ENCODE measurements at regions not wholly inside any gene's neighbourhood (a gene's known extent, or its start where the extent isn't known, plus 50 kb on each side); places are given as distances from the start of the nearest gene placed in this dataset.

DNA sequence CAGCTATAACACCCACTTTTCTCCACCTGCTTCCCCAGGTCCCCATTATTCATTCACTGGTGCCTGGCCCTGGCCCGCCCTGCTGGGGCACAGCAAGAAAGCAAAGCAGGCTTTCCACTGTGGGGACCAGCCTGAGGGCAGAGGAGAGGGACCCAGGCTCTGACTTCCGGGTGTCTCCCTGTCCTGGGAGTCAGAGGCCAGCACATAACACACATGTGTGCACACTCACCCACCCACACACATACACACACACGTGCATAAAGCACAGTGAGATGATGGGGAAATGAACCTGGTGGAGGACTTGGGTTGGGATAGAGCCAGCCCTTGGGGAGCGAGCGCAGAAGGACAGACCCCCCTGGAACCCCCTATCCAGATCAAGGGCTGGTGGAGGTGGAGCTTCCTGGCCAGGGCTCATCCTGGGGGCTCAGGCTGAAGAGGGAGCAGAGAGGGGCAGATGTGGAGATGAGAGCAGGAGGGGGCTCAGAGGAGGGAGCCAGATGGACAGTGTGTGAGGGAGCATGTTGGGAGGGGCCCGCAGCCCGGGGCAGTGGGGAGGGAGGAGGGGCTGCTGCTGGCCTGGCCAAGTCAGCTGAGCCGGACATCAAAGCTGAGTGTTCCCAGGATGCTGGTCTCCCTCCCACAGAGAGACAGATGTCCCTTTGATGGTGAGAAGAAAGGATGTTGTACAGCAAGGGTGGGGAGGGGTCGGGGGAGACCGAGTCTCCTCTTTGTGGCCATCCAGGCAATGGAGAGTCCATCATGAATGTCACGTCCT lies 78.2 kb downstream of the LINGO1 start:
- intact Hi-C loops (cut with micrococcal nuclease) (no loop called here), in situ Hi-C loops (cut with MboI) (no loop called here)
- Histone ChIP-seq H3K9me1 (ENCODE audit: control insufficient read depth, insufficient read depth, low read length) (no peaks in the 10 kb centered on the region), H3K9ac (ENCODE audit: insufficient read depth in 1 of 2, low read depth in 2 of 2, low read length in 2 of 2) (no peak overlapping the region), H2AFZ (ENCODE audit: low read depth, low read length) (no peak overlapping the region), H3K27ac (ENCODE audit: extremely low read depth, low read depth, low read length) (no peak overlapping the region), H3K79me2 (ENCODE audit: control insufficient read depth, insufficient read depth, low read length) (no peaks in the 10 kb centered on the region), H3K27me3 (ENCODE audit: control insufficient read depth in 2 of 2, insufficient read depth in 2 of 2, low read length in 2 of 2) (peaks cover 0 to 17% of the 10 kb centered on the region in 2 experiments; a peak in 3 of 5 replicates), H3K4me2 (ENCODE audit: insufficient read depth, low read length) (no peak overlapping the region), H3K4me3 (no peak overlapping the region), H3K4me1 (replicated peaks in 1 of 2; ENCODE audit: control insufficient read depth in 2 of 2, insufficient read depth in 2 of 2, low read length in 2 of 2) (peaks cover 5 to 13% of the 10 kb centered on the region in 2 experiments; a peak in 4 of 5 replicates), H3K36me3 (ENCODE audit: control insufficient read depth, insufficient read depth, low read length) (no peaks in the 10 kb centered on the region), H4K20me1 (replicated peaks; ENCODE audit: control insufficient read depth, insufficient read depth, low read length) (0 out of 2 replicates have a peak, but pooled peaks cover 7% of the 10 kb centered on the region), H3K9me3 (replicated peaks; ENCODE audit: control insufficient read depth, insufficient read depth, low read depth, low read length) (no peaks in the 10 kb centered on the region)
- ChIA-PET CTCF (ENCODE audit: low intra/inter-chr PET ratio) (no interaction called here), POLR2A (interaction anchor here (0.6 kb wide), 1 partner anchor 110 kb away, joined by 3 read pairs; no protein-coding TSS in a partner anchor)
- no peak for ATAC-seq
- DNase-seq (ENCODE audit: extremely low read depth in 1 of 4, low spot score in 3 of 4): no peak
- FAIRE-seq: no peak
- BruUV-seq (replicated peaks): no TSS peak
- WGBS (ENCODE audit: insufficient coverage, low coverage, missing lambda C conversion rate): 29% methylated on average over 6 of the region's 11 CpGs
- TF ChIP-seq POLR2H (tag; IDR thresholded peaks at IDR 0.05; ENCODE audit: low read depth) (no peak), ARNT (IDR thresholded peaks at IDR 0.05) (no peak), ZNF830 (CRISPR knock-in tag; IDR thresholded peaks at IDR 0.05) (no peak), RBFOX2 (IDR thresholded peaks at IDR 0.05; ENCODE audit: low read depth, low read length) (no peak), ZNF282 (CRISPR knock-in tag; IDR thresholded peaks at IDR 0.05) (no peak), ZNF316 (IDR thresholded peaks at IDR 0.05) (no peak), U2AF1 (optimal IDR thresholded peaks at IDR 0.05; ENCODE audit: low read depth, low read length) (no peak), NR2C1 (IDR thresholded peaks at IDR 0.05) (no peak), NR2C1 (tag; IDR thresholded peaks at IDR 0.05) (no peak)
- TF ChIP-seq, protein P1, sequence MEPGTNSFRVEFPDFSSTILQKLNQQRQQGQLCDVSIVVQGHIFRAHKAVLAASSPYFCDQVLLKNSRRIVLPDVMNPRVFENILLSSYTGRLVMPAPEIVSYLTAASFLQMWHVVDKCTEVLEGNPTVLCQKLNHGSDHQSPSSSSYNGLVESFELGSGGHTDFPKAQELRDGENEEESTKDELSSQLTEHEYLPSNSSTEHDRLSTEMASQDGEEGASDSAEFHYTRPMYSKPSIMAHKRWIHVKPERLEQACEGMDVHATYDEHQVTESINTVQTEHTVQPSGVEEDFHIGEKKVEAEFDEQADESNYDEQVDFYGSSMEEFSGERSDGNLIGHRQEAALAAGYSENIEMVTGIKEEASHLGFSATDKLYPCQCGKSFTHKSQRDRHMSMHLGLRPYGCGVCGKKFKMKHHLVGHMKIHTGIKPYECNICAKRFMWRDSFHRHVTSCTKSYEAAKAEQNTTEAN (CRISPR knock-in tag; IDR thresholded peaks at IDR 0.05): no peak
- TF ChIP-seq, protein P2, sequence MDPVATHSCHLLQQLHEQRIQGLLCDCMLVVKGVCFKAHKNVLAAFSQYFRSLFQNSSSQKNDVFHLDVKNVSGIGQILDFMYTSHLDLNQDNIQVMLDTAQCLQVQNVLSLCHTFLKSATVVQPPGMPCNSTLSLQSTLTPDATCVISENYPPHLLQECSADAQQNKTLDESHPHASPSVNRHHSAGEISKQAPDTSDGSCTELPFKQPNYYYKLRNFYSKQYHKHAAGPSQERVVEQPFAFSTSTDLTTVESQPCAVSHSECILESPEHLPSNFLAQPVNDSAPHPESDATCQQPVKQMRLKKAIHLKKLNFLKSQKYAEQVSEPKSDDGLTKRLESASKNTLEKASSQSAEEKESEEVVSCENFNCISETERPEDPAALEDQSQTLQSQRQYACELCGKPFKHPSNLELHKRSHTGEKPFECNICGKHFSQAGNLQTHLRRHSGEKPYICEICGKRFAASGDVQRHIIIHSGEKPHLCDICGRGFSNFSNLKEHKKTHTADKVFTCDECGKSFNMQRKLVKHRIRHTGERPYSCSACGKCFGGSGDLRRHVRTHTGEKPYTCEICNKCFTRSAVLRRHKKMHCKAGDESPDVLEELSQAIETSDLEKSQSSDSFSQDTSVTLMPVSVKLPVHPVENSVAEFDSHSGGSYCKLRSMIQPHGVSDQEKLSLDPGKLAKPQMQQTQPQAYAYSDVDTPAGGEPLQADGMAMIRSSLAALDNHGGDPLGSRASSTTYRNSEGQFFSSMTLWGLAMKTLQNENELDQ (CRISPR knock-in tag; IDR thresholded peaks at IDR 0.05; ENCODE audit: borderline replicate concordance): no peak
- TF ChIP-seq, protein P3, sequence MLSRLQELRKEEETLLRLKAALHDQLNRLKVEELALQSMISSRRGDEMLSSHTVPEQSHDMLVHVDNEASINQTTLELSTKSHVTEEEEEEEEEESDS (CRISPR knock-in tag; IDR thresholded peaks at IDR 0.05): no peak
- TF ChIP-seq, protein P4, sequence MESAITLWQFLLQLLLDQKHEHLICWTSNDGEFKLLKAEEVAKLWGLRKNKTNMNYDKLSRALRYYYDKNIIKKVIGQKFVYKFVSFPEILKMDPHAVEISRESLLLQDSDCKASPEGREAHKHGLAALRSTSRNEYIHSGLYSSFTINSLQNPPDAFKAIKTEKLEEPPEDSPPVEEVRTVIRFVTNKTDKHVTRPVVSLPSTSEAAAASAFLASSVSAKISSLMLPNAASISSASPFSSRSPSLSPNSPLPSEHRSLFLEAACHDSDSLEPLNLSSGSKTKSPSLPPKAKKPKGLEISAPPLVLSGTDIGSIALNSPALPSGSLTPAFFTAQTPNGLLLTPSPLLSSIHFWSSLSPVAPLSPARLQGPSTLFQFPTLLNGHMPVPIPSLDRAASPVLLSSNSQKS (CRISPR knock-in tag; IDR thresholded peaks at IDR 0.05): no peak
- TF ChIP-seq, protein P5, sequence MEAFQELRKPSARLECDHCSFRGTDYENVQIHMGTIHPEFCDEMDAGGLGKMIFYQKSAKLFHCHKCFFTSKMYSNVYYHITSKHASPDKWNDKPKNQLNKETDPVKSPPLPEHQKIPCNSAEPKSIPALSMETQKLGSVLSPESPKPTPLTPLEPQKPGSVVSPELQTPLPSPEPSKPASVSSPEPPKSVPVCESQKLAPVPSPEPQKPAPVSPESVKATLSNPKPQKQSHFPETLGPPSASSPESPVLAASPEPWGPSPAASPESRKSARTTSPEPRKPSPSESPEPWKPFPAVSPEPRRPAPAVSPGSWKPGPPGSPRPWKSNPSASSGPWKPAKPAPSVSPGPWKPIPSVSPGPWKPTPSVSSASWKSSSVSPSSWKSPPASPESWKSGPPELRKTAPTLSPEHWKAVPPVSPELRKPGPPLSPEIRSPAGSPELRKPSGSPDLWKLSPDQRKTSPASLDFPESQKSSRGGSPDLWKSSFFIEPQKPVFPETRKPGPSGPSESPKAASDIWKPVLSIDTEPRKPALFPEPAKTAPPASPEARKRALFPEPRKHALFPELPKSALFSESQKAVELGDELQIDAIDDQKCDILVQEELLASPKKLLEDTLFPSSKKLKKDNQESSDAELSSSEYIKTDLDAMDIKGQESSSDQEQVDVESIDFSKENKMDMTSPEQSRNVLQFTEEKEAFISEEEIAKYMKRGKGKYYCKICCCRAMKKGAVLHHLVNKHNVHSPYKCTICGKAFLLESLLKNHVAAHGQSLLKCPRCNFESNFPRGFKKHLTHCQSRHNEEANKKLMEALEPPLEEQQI (IDR thresholded peaks at IDR 0.05): no peak

All from K562 (cell line).